ENCODE measurements at regions not wholly inside any gene's neighbourhood (a gene's known extent, or its start where the extent isn't known, plus 50 kb on each side); places are given as distances from the start of the nearest gene placed in this dataset.

GRCh38 chr2:12251121-12251520 is 465.6 kb upstream of the TRIB2 start:
- DNase-seq, result no peak

GRCh38 chr2:12251749-12252148 is 465.0 kb upstream of the TRIB2 start:
- no peak for DNase-seq

- no peak for DNase-seq
These were observed 463.5 kb upstream of the TRIB2 start for GRCh38 chr2:12253167-12253778.

GRCh38 chr2:12254280-12254860 is 462.4 kb upstream of the TRIB2 start:
- DNase-seq, result no peak

GRCh38 chr2:12256206-12256605 is 460.5 kb upstream of the TRIB2 start:
- no peak for DNase-seq

GRCh38 chr2:12257476-12257875 is 459.3 kb upstream of the TRIB2 start:
- no peak for DNase-seq

GRCh38 chr2:12259493-12259892 is 457.2 kb upstream of the TRIB2 start:
- no peak for DNase-seq

- no peak for DNase-seq
These were observed 454.6 kb upstream of the TRIB2 start for GRCh38 chr2:12261986-12262680.

- DNase-seq, result no peak
These were observed 453.9 kb upstream of the TRIB2 start for GRCh38 chr2:12262681-12263436.

GRCh38 chr2:12263730-12264129 is 453.0 kb upstream of the TRIB2 start:
- DNase-seq, result no peak

- DNase-seq, result no peak
These were observed 452.6 kb upstream of the TRIB2 start for GRCh38 chr2:12264146-12264545.

GRCh38 chr2:12265646-12266045 is 451.1 kb upstream of the TRIB2 start:
- DNase-seq, result no peak

- no peak for DNase-seq
These were observed 449.7 kb upstream of the TRIB2 start for GRCh38 chr2:12267042-12267441.

- no peak for DNase-seq
These were observed 447.4 kb upstream of the TRIB2 start for GRCh38 chr2:12269041-12269972.

GRCh38 chr2:12270876-12271588 is 445.7 kb upstream of the TRIB2 start:
- DNase-seq, result no peak

- no peak for DNase-seq
These were observed 445.1 kb upstream of the TRIB2 start for GRCh38 chr2:12271589-12271984.

- no peak for DNase-seq
These were observed 443.6 kb upstream of the TRIB2 start for GRCh38 chr2:12273111-12273510.

GRCh38 chr2:12274591-12274990 is 442.1 kb upstream of the TRIB2 start:
- DNase-seq, result no peak

GRCh38 chr2:12277241-12278034 is 439.3 kb upstream of the TRIB2 start:
- no peak for DNase-seq

All from amygdala (tissue), 56 donors.